ENCODE measurements at regions not wholly inside any gene's neighbourhood (a gene's known extent, or its start where the extent isn't known, plus 50 kb on each side); places are given as distances from the start of the nearest gene placed in this dataset.

- no peak for DNase-seq (ENCODE audit: low read depth in 1 of 2, low spot score in 1 of 2)
- no peak overlapping the region for H3K4me3 ChIP-seq (replicated peaks; ENCODE audit: insufficient read depth, low read length)
- TF ChIP-seq CTCF (IDR thresholded peaks at IDR 0.05; ENCODE audit: insufficient read depth, low read length) (no peak), GABPA (IDR thresholded peaks at IDR 0.05; ENCODE audit: low read depth) (no peak), SPI1 (IDR thresholded peaks at IDR 0.05; ENCODE audit: borderline replicate concordance, low read depth) (no peak)
- TF ChIP-seq, protein P1, sequence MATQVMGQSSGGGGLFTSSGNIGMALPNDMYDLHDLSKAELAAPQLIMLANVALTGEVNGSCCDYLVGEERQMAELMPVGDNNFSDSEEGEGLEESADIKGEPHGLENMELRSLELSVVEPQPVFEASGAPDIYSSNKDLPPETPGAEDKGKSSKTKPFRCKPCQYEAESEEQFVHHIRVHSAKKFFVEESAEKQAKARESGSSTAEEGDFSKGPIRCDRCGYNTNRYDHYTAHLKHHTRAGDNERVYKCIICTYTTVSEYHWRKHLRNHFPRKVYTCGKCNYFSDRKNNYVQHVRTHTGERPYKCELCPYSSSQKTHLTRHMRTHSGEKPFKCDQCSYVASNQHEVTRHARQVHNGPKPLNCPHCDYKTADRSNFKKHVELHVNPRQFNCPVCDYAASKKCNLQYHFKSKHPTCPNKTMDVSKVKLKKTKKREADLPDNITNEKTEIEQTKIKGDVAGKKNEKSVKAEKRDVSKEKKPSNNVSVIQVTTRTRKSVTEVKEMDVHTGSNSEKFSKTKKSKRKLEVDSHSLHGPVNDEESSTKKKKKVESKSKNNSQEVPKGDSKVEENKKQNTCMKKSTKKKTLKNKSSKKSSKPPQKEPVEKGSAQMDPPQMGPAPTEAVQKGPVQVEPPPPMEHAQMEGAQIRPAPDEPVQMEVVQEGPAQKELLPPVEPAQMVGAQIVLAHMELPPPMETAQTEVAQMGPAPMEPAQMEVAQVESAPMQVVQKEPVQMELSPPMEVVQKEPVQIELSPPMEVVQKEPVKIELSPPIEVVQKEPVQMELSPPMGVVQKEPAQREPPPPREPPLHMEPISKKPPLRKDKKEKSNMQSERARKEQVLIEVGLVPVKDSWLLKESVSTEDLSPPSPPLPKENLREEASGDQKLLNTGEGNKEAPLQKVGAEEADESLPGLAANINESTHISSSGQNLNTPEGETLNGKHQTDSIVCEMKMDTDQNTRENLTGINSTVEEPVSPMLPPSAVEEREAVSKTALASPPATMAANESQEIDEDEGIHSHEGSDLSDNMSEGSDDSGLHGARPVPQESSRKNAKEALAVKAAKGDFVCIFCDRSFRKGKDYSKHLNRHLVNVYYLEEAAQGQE (IDR thresholded peaks at IDR 0.05; ENCODE audit: insufficient replicate concordance, low read depth): no peak
- peaks cover 3% of the 10 kb centered on the region for H3K27me3 ChIP-seq (ENCODE audit: insufficient read depth, poor library complexity, severe bottlenecking)
- H3K27ac ChIP-seq (replicated peaks): no peak overlapping the region
These were observed 69.6 kb upstream of the GJB5 start for GRCh38 chr1:34685225-34685624.

DNA sequence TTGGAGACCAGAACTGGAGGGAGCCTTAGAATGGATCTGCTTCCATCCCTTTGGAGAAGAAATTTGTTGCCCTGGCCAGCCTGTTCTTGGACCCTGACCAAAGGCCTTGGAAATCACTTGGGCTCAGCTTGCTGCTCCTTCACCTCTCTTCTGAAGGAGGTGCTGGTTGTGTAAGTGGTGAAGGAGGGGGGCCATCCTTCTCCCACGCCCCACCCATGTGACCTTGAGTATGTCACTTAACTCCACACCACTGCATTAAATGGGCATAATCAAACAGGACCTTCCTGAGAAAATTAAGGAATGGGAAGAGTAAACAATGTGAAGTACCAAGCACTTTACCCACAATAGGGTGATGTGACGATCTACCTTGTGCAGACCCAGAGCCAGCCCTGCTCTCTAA lies 68.3 kb upstream of the GJB5 start:
- TF ChIP-seq SPI1 (IDR thresholded peaks at IDR 0.05; ENCODE audit: borderline replicate concordance, low read depth) (no peak), CTCF (IDR thresholded peaks at IDR 0.05; ENCODE audit: insufficient read depth, low read length) (no peak), GABPA (IDR thresholded peaks at IDR 0.05; ENCODE audit: low read depth) (no peak), POLR2AphosphoS5 (IDR thresholded peaks at IDR 0.05; ENCODE audit: low read depth) (no peak)
- TF ChIP-seq, protein P1 (IDR thresholded peaks at IDR 0.05; ENCODE audit: insufficient replicate concordance, low read depth): no peak
- H3K27me3 ChIP-seq (ENCODE audit: insufficient read depth, poor library complexity, severe bottlenecking): peaks cover 3% of the 10 kb centered on the region
- no peak overlapping the region for H3K27ac ChIP-seq (replicated peaks)
- no peak overlapping the region for H3K4me3 ChIP-seq (replicated peaks; ENCODE audit: insufficient read depth, low read length)
- DNase-seq (ENCODE audit: low read depth in 1 of 2, low spot score in 1 of 2): no peak

GRCh38 chr1:34688006-34688741 lies 66.7 kb upstream of the GJB5 start:
- peaks cover 3% of the 10 kb centered on the region for H3K27me3 ChIP-seq (ENCODE audit: insufficient read depth, poor library complexity, severe bottlenecking)
- no peak overlapping the region for H3K4me3 ChIP-seq (replicated peaks; ENCODE audit: insufficient read depth, low read length)
- TF ChIP-seq SPI1 (IDR thresholded peaks at IDR 0.05; ENCODE audit: borderline replicate concordance, low read depth) (no peak), POLR2AphosphoS5 (IDR thresholded peaks at IDR 0.05; ENCODE audit: low read depth) (no peak), GABPA (IDR thresholded peaks at IDR 0.05; ENCODE audit: low read depth) (no peak)
- TF ChIP-seq, protein P1 (IDR thresholded peaks at IDR 0.05; ENCODE audit: insufficient replicate concordance, low read depth): no peak
- DNase-seq (ENCODE audit: low read depth in 1 of 2, low spot score in 1 of 2): no peak
- H3K27ac ChIP-seq (replicated peaks): no peak overlapping the region

All from HL-60 (cell line).